CD4-positive, alpha-beta memory T cell (primary cell): ENCODE measurements at regions not wholly inside any gene's neighbourhood (a gene's known extent, or its start where the extent isn't known, plus 50 kb on each side); places are given as distances from the start of the nearest gene placed in this dataset.

ENCODE experiments used
- CTCF ChIA-PET: fragments of 350-600 bp; sonication (Branson Sonifier 250); formaldehyde crosslinking; loops from one replicate; lab custom pipeline; 2021; ENCODE audit warnings: inconsistent platforms; ENCODE audit not compliant: partially characterized antibody; lab: Charles Lee
- POLR2A ChIA-PET: fragments of 350-600 bp; sonication (Branson Sonifier 250); formaldehyde crosslinking; loops from one replicate; lab custom pipeline; 2021; ENCODE audit not compliant: partially characterized antibody; lab: Charles Lee
- DNase-seq, 5 donors: peaks; one replicate each; pipeline versions ENCODE4 v3.0.0 to v3.0.0-alpha.2; 2020 to 2022; ENCODE audit warnings: mixed read lengths in 1 of 5
- H3K27ac ChIP-seq: one replicate; pipeline ENCODE4 v1.7.0; 2013; ENCODE audit warnings: low read depth, low read length
- H3K27me3 ChIP-seq: 2 replicates; pipeline ENCODE4 v1.7.0; 2013; ENCODE audit warnings: mild to moderate bottlenecking, low read length, moderate library complexity; ENCODE audit not compliant: insufficient read depth
- H3K36me3 ChIP-seq: 2 replicates; pipeline ENCODE4 v1.7.0; 2013; ENCODE audit warnings: mild to moderate bottlenecking, low read length, moderate library complexity; ENCODE audit not compliant: insufficient read depth
- H3K4me1 ChIP-seq: 2 replicates; pipeline ENCODE4 v1.7.0; 2013; ENCODE audit warnings: mild to moderate bottlenecking, low read length, moderate library complexity; ENCODE audit not compliant: insufficient read depth
- H3K4me3 ChIP-seq, 2 donors: one replicate each; pipeline ENCODE4 v1.7.0; 2013; ENCODE audit warnings: low read length in 2 of 2, mild to moderate bottlenecking in 1 of 2
- H3K9me3 ChIP-seq, 2 donors: one replicate each; pipeline ENCODE4 v1.7.0; 2013; ENCODE audit warnings: low read length in 2 of 2, control low read depth in 1 of 2; ENCODE audit not compliant: control insufficient read depth in 1 of 2
- H3K27ac Mint-ChIP-seq, 7 donors: one replicate each; pipeline ENCODE4 v1.8.0; 2020 to 2021; ENCODE audit warnings: mixed read lengths in 7 of 7, mild to moderate bottlenecking in 6 of 7, inconsistent platforms in 3 of 7, moderate library complexity in 3 of 7
- H3K27me3 Mint-ChIP-seq, 2 donors: one replicate each; pipeline ENCODE4 v1.8.0; 2020 to 2021; ENCODE audit warnings: mixed read lengths in 2 of 2
- H3K36me3 Mint-ChIP-seq, 2 donors: one replicate each; pipeline ENCODE4 v1.8.0; 2020 to 2021; ENCODE audit warnings: mixed read lengths in 2 of 2, inconsistent platforms in 1 of 2, mild to moderate bottlenecking in 1 of 2
- H3K4me1 Mint-ChIP-seq, 4 donors: one replicate each; pipeline ENCODE4 v1.8.0; 2020 to 2021; ENCODE audit warnings: mixed read lengths in 4 of 4, mild to moderate bottlenecking in 1 of 4
- H3K4me3 Mint-ChIP-seq, 8 donors: one replicate each; pipeline ENCODE4 v1.8.0; 2020 to 2021; ENCODE audit warnings: mixed read lengths in 8 of 8, mild to moderate bottlenecking in 7 of 8, moderate library complexity in 6 of 8, inconsistent platforms in 3 of 8
- H3K9me3 Mint-ChIP-seq, 8 donors: one replicate each; pipeline ENCODE4 v1.8.0; 2020 to 2021; ENCODE audit warnings: mixed read lengths in 8 of 8, mild to moderate bottlenecking in 5 of 8, inconsistent platforms in 3 of 8, moderate library complexity in 1 of 8
- intact Hi-C: fragments of 100-400 bp; cut with micrococcal nuclease; formaldehyde crosslinking; loops from one replicate; pipeline ENCODE4 v1.15.1; 2023

- POLR2A ChIA-PET = no interaction called here
- peaks cover 23 to 24% of the 10 kb centered on the region in 2 donors for H3K27me3 Mint-ChIP-seq
- H3K9me3 Mint-ChIP-seq = peaks cover 0 to 28% (median 11%) of the 10 kb centered on the region in 8 donors
Observed at GRCh38 chr1:38662126-38662525, 197.4 kb downstream of the RRAGC start.

GRCh38 chr1:38658883-38659282 is 200.7 kb downstream of the RRAGC start:
- intact Hi-C loops = no loop called here
- Mint-ChIP-seq H3K27ac (no peak overlapping the region), H3K9me3 (peaks cover 0 to 13% (median 6%) of the 10 kb centered on the region in 8 donors), H3K4me3 (no peak overlapping the region), H3K36me3 (no peaks in the 10 kb centered on the region), H3K4me1 (no peaks in the 10 kb centered on the region), H3K27me3 (peaks cover 24 to 31% of the 10 kb centered on the region in 2 donors)
- Histone ChIP-seq H3K27me3 (peaks cover 4% of the 10 kb centered on the region), H3K27ac (no peak overlapping the region), H3K36me3 (no peaks in the 10 kb centered on the region), H3K4me3 (no peak overlapping the region), H3K9me3 (peaks cover 0 to 5% of the 10 kb centered on the region in 2 donors), H3K4me1 (no peaks in the 10 kb centered on the region)
- ChIA-PET CTCF (no interaction called here), POLR2A (no interaction called here)
- no peak for DNase-seq

More at GRCh38 chr1:38662126-38662525, 197.4 kb downstream of the RRAGC start:
- Mint-ChIP-seq H3K4me3 (no peak overlapping the region), H3K27ac (no peak overlapping the region), H3K4me1 (no peaks in the 10 kb centered on the region), H3K36me3 (no peaks in the 10 kb centered on the region)
- intact Hi-C loops = no loop called here
- no peak overlapping the region for H3K4me3 ChIP-seq
- CTCF ChIA-PET = no interaction called here
- no peaks in the 10 kb centered on the region for H3K4me1 ChIP-seq
- no peak overlapping the region for H3K27ac ChIP-seq
- H3K36me3 ChIP-seq = no peaks in the 10 kb centered on the region
- H3K9me3 ChIP-seq = peaks cover 0 to 5% of the 10 kb centered on the region in 2 donors
- peaks cover 4% of the 10 kb centered on the region for H3K27me3 ChIP-seq
- no peak for DNase-seq

GRCh38 chr1:38657873-38658272 is 201.7 kb downstream of the RRAGC start:
- POLR2A ChIA-PET = no interaction called here
- DNase-seq = no peak
- no peaks in the 10 kb centered on the region for H3K4me1 Mint-ChIP-seq
- H3K36me3 ChIP-seq = no peaks in the 10 kb centered on the region
- no peak overlapping the region for H3K4me3 ChIP-seq
- peaks cover 0 to 13% (median 6%) of the 10 kb centered on the region in 8 donors for H3K9me3 Mint-ChIP-seq
- peaks cover 0 to 5% of the 10 kb centered on the region in 2 donors for H3K9me3 ChIP-seq
- intact Hi-C loops = no loop called here
- H3K4me3 Mint-ChIP-seq = no peak overlapping the region
- CTCF ChIA-PET = no interaction called here
- H3K27ac ChIP-seq = no peak overlapping the region
- H3K27ac Mint-ChIP-seq = no peak overlapping the region
- no peaks in the 10 kb centered on the region for H3K27me3 ChIP-seq
- no peaks in the 10 kb centered on the region for H3K4me1 ChIP-seq
- peaks cover 24% of the 10 kb centered on the region in 2 donors for H3K27me3 Mint-ChIP-seq
- H3K36me3 Mint-ChIP-seq = no peaks in the 10 kb centered on the region

- no peaks in the 10 kb centered on the region for H3K36me3 Mint-ChIP-seq
- CTCF ChIA-PET = no interaction called here
- peaks cover 24% of the 10 kb centered on the region in 2 donors for H3K27me3 Mint-ChIP-seq
- peaks cover 0 to 5% of the 10 kb centered on the region in 2 donors for H3K9me3 ChIP-seq
- H3K4me1 Mint-ChIP-seq = no peaks in the 10 kb centered on the region
- no peaks in the 10 kb centered on the region for H3K27me3 ChIP-seq
- peaks cover 0 to 13% (median 6%) of the 10 kb centered on the region in 8 donors for H3K9me3 Mint-ChIP-seq
- intact Hi-C loops = no loop called here
- no peak overlapping the region for H3K4me3 ChIP-seq
- DNase-seq = no peak
- POLR2A ChIA-PET = no interaction called here
- no peaks in the 10 kb centered on the region for H3K4me1 ChIP-seq
- no peaks in the 10 kb centered on the region for H3K36me3 ChIP-seq
- no peak overlapping the region for H3K27ac ChIP-seq
- no peak overlapping the region for H3K4me3 Mint-ChIP-seq
- no peak overlapping the region for H3K27ac Mint-ChIP-seq
Observed at GRCh38 chr1:38657207-38657840, 202.2 kb downstream of the RRAGC start.

- Histone ChIP-seq H3K27ac (no peak overlapping the region), H3K9me3 (peaks cover 0 to 5% of the 10 kb centered on the region in 2 donors), H3K4me3 (no peak overlapping the region), H3K36me3 (no peaks in the 10 kb centered on the region), H3K4me1 (no peaks in the 10 kb centered on the region), H3K27me3 (no peaks in the 10 kb centered on the region)
- no peaks in the 10 kb centered on the region for H3K4me1 Mint-ChIP-seq
- H3K27ac Mint-ChIP-seq = no peak overlapping the region
- no peak overlapping the region for H3K4me3 Mint-ChIP-seq
- CTCF ChIA-PET = no interaction called here
- intact Hi-C loops = no loop called here
- H3K27me3 Mint-ChIP-seq = peaks cover 24 to 28% of the 10 kb centered on the region in 2 donors
- POLR2A ChIA-PET = no interaction called here
- no peak for DNase-seq
- peaks cover 0 to 13% (median 6%) of the 10 kb centered on the region in 8 donors for H3K9me3 Mint-ChIP-seq
- no peaks in the 10 kb centered on the region for H3K36me3 Mint-ChIP-seq
Observed at GRCh38 chr1:38656726-38657125, 202.8 kb downstream of the RRAGC start.

- no peak overlapping the region for H3K27ac Mint-ChIP-seq
- Histone ChIP-seq H3K27me3 (no peaks in the 10 kb centered on the region), H3K4me1 (no peaks in the 10 kb centered on the region), H3K4me3 (no peak overlapping the region), H3K9me3 (no peaks in the 10 kb centered on the region), H3K36me3 (no peaks in the 10 kb centered on the region), H3K27ac (no peak overlapping the region)
- ChIA-PET POLR2A (no interaction called here), CTCF (no interaction called here)
- H3K9me3 Mint-ChIP-seq = peaks cover 0 to 4% (median 0%) of the 10 kb centered on the region in 8 donors
- no peak for DNase-seq
- H3K4me1 Mint-ChIP-seq = no peaks in the 10 kb centered on the region
- H3K36me3 Mint-ChIP-seq = no peaks in the 10 kb centered on the region
- intact Hi-C loops = no loop called here
- H3K4me3 Mint-ChIP-seq = no peak overlapping the region
- H3K27me3 Mint-ChIP-seq = peaks cover 17 to 33% of the 10 kb centered on the region in 2 donors
Observed at GRCh38 chr1:38652217-38652616, 207.4 kb downstream of the RRAGC start.

GRCh38 chr1:38651669-38652068 is 207.9 kb downstream of the RRAGC start:
- Histone ChIP-seq H3K9me3 (no peaks in the 10 kb centered on the region), H3K27me3 (no peaks in the 10 kb centered on the region), H3K36me3 (no peaks in the 10 kb centered on the region), H3K27ac (no peak overlapping the region), H3K4me3 (no peak overlapping the region), H3K4me1 (no peaks in the 10 kb centered on the region)
- Mint-ChIP-seq H3K27me3 (peaks cover 15 to 31% of the 10 kb centered on the region in 2 donors), H3K4me1 (no peaks in the 10 kb centered on the region), H3K9me3 (peaks cover 0 to 4% (median 0%) of the 10 kb centered on the region in 8 donors), H3K4me3 (no peak overlapping the region), H3K36me3 (no peaks in the 10 kb centered on the region), H3K27ac (no peak overlapping the region)
- ChIA-PET POLR2A (no interaction called here), CTCF (no interaction called here)
- intact Hi-C loops = no loop called here
- no peak for DNase-seq
